ENCODE measurements at regions not wholly inside any gene's neighbourhood (a gene's known extent, or its start where the extent isn't known, plus 50 kb on each side); places are given as distances from the start of the nearest gene placed in this dataset.

DNA sequence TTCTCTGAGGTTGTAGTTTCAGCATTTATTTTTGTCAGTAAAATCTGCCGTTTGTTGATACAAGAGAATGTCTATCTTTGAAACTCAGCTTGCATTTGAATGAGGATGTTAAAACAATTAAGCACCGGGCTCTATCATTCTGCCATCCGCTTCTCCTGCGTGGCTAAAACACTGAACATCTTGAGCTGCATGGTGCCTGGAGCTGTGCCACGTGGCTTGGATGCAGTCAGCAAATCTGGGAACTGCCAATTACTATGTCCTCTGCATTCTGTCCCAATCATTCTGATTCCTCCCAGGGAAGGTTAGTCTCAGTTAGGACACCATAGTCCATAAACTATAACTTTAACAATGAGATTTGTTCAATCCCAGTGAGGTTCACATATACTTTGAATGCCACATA is 598.4 kb downstream of the FBXO15 start:
- TF ChIP-seq, protein P1, sequence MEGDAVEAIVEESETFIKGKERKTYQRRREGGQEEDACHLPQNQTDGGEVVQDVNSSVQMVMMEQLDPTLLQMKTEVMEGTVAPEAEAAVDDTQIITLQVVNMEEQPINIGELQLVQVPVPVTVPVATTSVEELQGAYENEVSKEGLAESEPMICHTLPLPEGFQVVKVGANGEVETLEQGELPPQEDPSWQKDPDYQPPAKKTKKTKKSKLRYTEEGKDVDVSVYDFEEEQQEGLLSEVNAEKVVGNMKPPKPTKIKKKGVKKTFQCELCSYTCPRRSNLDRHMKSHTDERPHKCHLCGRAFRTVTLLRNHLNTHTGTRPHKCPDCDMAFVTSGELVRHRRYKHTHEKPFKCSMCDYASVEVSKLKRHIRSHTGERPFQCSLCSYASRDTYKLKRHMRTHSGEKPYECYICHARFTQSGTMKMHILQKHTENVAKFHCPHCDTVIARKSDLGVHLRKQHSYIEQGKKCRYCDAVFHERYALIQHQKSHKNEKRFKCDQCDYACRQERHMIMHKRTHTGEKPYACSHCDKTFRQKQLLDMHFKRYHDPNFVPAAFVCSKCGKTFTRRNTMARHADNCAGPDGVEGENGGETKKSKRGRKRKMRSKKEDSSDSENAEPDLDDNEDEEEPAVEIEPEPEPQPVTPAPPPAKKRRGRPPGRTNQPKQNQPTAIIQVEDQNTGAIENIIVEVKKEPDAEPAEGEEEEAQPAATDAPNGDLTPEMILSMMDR (IDR thresholded peaks at IDR 0.05) = no peak
- no peak for TF ChIP-seq ZFX (IDR thresholded peaks at IDR 0.05; ENCODE audit: borderline replicate concordance)
- H3K27ac ChIP-seq = no peak overlapping the region

DNA sequence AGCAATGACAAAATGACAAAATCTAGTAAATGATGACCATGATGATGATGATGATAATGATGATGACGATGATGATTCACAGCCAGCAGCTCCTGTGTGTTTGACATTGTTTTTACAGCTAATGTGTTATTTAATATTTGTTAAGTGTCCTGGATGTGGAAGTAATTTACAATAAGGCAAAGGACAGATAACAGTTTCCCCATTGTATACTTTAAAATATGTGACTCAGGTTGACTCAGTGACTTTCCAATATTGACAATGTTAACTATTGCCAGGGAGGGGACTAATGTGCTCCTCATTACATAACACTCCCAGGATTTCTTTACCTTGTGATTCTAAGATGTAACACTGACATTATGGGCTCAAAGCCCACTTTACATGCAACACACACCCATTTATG is 602.2 kb downstream of the FBXO15 start:
- H3K27ac ChIP-seq = no peak overlapping the region
- TF ChIP-seq, protein P1 (IDR thresholded peaks at IDR 0.05) = no peak
- no peak for TF ChIP-seq ZFX (IDR thresholded peaks at IDR 0.05; ENCODE audit: borderline replicate concordance)

DNA sequence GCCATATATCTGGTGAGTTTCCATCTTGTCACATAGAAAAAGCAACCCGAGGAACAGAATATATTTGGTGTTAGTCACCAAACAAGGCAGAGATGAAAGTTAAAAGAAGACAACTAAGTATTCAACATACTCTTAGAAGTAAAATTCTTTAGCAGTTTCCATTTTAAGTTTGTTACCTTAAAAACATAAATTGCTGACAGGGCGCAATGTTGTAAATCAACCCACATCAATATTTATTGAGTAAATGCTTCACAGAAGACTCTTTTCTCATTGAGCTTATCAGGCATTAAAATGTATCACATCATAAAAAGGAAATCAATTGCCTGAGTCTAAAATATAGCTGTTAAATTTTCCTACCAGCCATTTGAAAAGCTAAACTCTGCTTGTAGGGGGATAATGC is 603.0 kb downstream of the FBXO15 start:
- no peak for TF ChIP-seq ZFX (IDR thresholded peaks at IDR 0.05; ENCODE audit: borderline replicate concordance)
- TF ChIP-seq, protein P1 (IDR thresholded peaks at IDR 0.05) = no peak
- H3K27ac ChIP-seq = peak overlapping the region; percentile 29; the same call in 1 of the 2 replicates

DNA sequence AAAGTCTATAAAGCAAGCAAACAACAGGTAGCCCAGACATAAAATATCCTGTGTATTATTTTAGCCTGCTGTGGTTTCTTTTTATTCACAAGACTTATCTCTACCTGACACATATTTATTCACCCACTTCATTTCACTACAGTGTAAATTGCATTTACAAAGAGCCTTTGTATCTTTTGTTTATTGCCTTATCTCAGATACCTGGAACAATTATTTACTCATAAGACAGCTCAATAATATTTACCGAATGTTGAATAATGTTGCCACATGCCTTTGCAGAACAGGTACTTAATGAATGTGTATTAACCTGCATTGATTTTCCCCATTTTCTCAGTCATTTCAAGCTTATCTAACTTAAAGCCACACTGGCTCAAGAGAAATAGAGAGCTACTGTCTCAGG is 603.6 kb downstream of the FBXO15 start:
- no peak for TF ChIP-seq ZFX (IDR thresholded peaks at IDR 0.05; ENCODE audit: borderline replicate concordance)
- TF ChIP-seq, protein P1 (IDR thresholded peaks at IDR 0.05) = no peak
- peak overlapping the region; percentile 29; the same call in 1 of the 2 replicates for H3K27ac ChIP-seq

DNA sequence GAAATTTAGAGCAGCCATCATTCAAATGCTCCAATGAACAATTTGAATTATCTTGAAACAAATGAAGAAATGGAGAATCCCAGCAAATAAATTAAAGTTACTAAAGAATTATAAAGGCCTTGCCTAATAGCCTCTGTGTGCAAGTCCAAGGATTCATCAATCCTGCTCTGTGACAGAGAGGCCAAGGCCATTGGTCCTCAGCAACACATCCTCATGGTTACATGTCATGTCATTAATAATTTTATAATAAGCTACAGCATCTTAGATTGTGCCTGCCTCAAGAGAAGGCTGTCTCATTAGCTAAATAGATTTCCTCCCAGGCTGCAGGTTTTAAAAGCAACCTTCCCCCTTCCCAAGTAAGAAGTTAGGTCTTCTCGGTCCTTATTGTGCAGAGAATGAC is 611.6 kb downstream of the FBXO15 start:
- TF ChIP-seq, protein P1 (IDR thresholded peaks at IDR 0.05) = no peak
- no peak overlapping the region for H3K27ac ChIP-seq

DNA sequence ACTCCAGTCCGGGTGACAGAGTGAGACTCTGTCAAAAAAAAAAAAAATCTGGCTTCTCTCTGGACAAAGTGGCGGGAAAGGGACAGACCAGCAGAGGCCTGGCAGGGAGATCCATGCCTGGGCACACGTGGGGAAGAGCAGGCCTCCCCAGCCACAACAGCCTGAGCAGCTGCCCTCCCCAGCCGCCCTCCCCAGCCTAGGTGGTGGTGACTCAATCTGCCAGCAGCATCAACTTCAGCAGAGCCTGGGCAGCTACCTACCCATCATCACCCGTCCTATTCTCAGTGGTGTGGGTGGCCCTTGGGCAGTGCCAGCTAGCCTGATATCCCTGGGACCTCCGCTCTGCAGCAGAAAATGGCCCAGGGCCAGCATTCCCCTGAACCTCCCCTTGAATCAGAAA is 612.4 kb downstream of the FBXO15 start:
- no peak overlapping the region for H3K27ac ChIP-seq
- TF ChIP-seq ZFX (IDR thresholded peaks at IDR 0.05; ENCODE audit: borderline replicate concordance) = no peak
- TF ChIP-seq, protein P1 (IDR thresholded peaks at IDR 0.05) = no peak

DNA sequence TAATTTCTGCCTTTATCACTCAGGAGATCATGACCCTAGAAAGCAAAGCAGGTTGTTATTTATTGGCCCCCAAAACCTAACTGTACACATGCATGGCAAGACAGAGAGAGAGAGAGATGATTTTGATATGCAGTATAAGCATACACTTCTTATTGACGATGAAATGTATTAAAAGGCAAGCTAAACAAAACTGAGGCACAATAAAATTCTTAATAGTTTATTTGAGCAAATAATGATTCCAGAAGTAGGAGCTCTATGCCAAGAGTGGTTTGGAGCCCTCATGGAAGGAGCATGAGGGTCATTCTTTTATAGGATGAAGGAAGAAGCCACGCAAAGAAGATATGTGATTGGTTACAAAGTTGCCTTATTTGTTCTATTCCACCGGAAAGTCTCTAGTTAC is 616.0 kb downstream of the FBXO15 start:
- TF ChIP-seq, protein P1 (IDR thresholded peaks at IDR 0.05) = no peak
- no peak for TF ChIP-seq ZFX (IDR thresholded peaks at IDR 0.05; ENCODE audit: borderline replicate concordance)
- H3K27ac ChIP-seq = peak overlapping the region; percentile 59

All from 22Rv1 (cell line).